H9 (cell line): ENCODE measurements at regions not wholly inside any gene's neighbourhood (a gene's known extent, or its start where the extent isn't known, plus 50 kb on each side); places are given as distances from the start of the nearest gene placed in this dataset.

Experiments
- DNase-seq: peaks from one replicate; pipeline ENCODE4 v3.0.0-alpha.2; 2017
- H2AFZ ChIP-seq: one replicate; pipeline ENCODE4 v1.6.1; 2013; ENCODE audit warnings: mild to moderate bottlenecking, low read length, control low read depth, moderate library complexity
- H2AK5ac ChIP-seq: 2 replicates; pipeline ENCODE4 v1.6.1; 2013; ENCODE audit warnings: low read length, control low read depth, mixed read lengths; ENCODE audit not compliant: insufficient read length
- H2BK120ac ChIP-seq: one replicate; pipeline ENCODE4 v1.6.1; 2013; ENCODE audit warnings: low read depth, mild to moderate bottlenecking, low read length, control low read depth, inconsistent platforms; ENCODE audit not compliant: poor library complexity, severe bottlenecking
- H2BK12ac ChIP-seq: 2 replicates; pipeline ENCODE4 v1.6.1; 2013; ENCODE audit warnings: low read length, control low read depth, mixed read lengths, low read depth; ENCODE audit not compliant: insufficient read length
- H2BK15ac ChIP-seq: 2 replicates; pipeline ENCODE4 v1.6.1; 2013; ENCODE audit warnings: low read depth, low read length, control low read depth
- H2BK20ac ChIP-seq: one replicate; pipeline ENCODE4 v1.6.1; 2013; ENCODE audit warnings: low read depth, mild to moderate bottlenecking, low read length, control low read depth, inconsistent platforms; ENCODE audit not compliant: poor library complexity, severe bottlenecking
- H2BK5ac ChIP-seq: 2 replicates; pipeline ENCODE4 v1.6.1; 2013; ENCODE audit warnings: low read length, control low read depth, mixed read lengths; ENCODE audit not compliant: insufficient read length
- H3K14ac ChIP-seq: 2 replicates; pipeline ENCODE4 v1.6.1; 2013; ENCODE audit warnings: low read length, control low read depth; ENCODE audit not compliant: insufficient read depth
- H3K18ac ChIP-seq: 2 replicates; pipeline ENCODE4 v1.6.1; 2013; ENCODE audit warnings: low read depth, mild to moderate bottlenecking, mixed read lengths, low read length, control low read depth; ENCODE audit not compliant: insufficient read length
- H3K23ac ChIP-seq: 2 replicates; pipeline ENCODE4 v1.6.1; 2013; ENCODE audit warnings: low read length, control low read depth, mixed read lengths, low read depth; ENCODE audit not compliant: insufficient read length
- H3K23me2 ChIP-seq: 2 replicates; pipeline ENCODE4 v1.6.1; 2013; ENCODE audit warnings: low read depth, mild to moderate bottlenecking, mixed read lengths, low read length, control low read depth; ENCODE audit not compliant: insufficient read length, poor library complexity, severe bottlenecking
- H3K27ac ChIP-seq: 2 replicates; pipeline ENCODE4 v1.5.1; 2013; ENCODE audit warnings: low read length, control low read depth, mixed read lengths, low read depth; ENCODE audit not compliant: insufficient read length
- H3K27me3 ChIP-seq: 2 replicates; pipeline ENCODE4 v1.6.1; 2013; ENCODE audit warnings: low read length, control low read depth, inconsistent platforms; ENCODE audit not compliant: insufficient read depth
- H3K4ac ChIP-seq: 2 replicates; pipeline ENCODE4 v1.6.1; 2013; ENCODE audit warnings: low read depth, mild to moderate bottlenecking, control low read depth, inconsistent platforms, low read length, moderate library complexity
- H3K4me1 ChIP-seq: 2 replicates; pipeline ENCODE4 v1.6.1; 2013; ENCODE audit warnings: low read length, control low read depth, inconsistent platforms; ENCODE audit not compliant: insufficient read depth
- H3K4me2 ChIP-seq: 2 replicates; pipeline ENCODE4 v1.6.1; 2013; ENCODE audit warnings: low read length, control low read depth, mixed read lengths; ENCODE audit not compliant: insufficient read length, insufficient read depth
- H3K56ac ChIP-seq: 2 replicates; pipeline ENCODE4 v1.6.1; 2013; ENCODE audit warnings: low read depth, mild to moderate bottlenecking, mixed read lengths, low read length, control low read depth; ENCODE audit not compliant: insufficient read length
- H3K79me1 ChIP-seq: 2 replicates; pipeline ENCODE4 v1.6.1; 2013; ENCODE audit warnings: low read depth, mild to moderate bottlenecking, moderate library complexity, low read length, control low read depth, inconsistent platforms; ENCODE audit not compliant: insufficient read depth, poor library complexity, severe bottlenecking
- H3K79me2 ChIP-seq: 2 replicates; pipeline ENCODE4 v1.6.1; 2013; ENCODE audit warnings: low read length, control low read depth, inconsistent platforms; ENCODE audit not compliant: insufficient read depth
- H3K9ac ChIP-seq: 2 replicates; pipeline ENCODE4 v1.6.1; 2013; ENCODE audit warnings: low read length, control low read depth, mixed read lengths; ENCODE audit not compliant: insufficient read length; ENCODE audit errors: extremely low read depth
- H3K9me3 ChIP-seq: one replicate; pipeline ENCODE4 v1.6.1; 2013; ENCODE audit warnings: low read depth, low read length, inconsistent platforms; ENCODE audit not compliant: control insufficient read depth
- H3T11ph ChIP-seq: one replicate; pipeline ENCODE4 v1.6.1; 2013; ENCODE audit warnings: mild to moderate bottlenecking, low read length, control low read depth, inconsistent platforms
- H4K20me1 ChIP-seq: one replicate; pipeline ENCODE4 v1.6.1; 2013; ENCODE audit not compliant: control insufficient read depth, insufficient read length, insufficient read depth
- H4K5ac ChIP-seq: 2 replicates; pipeline ENCODE4 v1.6.1; 2013; ENCODE audit warnings: low read depth, mild to moderate bottlenecking, mixed read lengths, low read length, control low read depth; ENCODE audit not compliant: insufficient read length
- H4K8ac ChIP-seq: replicated peaks from 2 replicates; pipeline ENCODE4 v1.6.1; 2013; ENCODE audit warnings: low read length, control low read depth, mixed read lengths, low read depth; ENCODE audit not compliant: insufficient read length
- H4K91ac ChIP-seq: 2 replicates; pipeline ENCODE4 v1.6.1; 2013; ENCODE audit warnings: low read depth, mild to moderate bottlenecking, moderate library complexity, mixed read lengths, low read length, control low read depth; ENCODE audit not compliant: insufficient read length
- H3K27ac Mint-ChIP-seq, 3 experiments: 2 replicates in 2 of 3; 3 replicates in 1 of 3; pipeline ENCODE4 v1.8.0; 2020 to 2021; ENCODE audit warnings: mixed read lengths in 3 of 3, mild to moderate bottlenecking in 1 of 3, moderate library complexity in 1 of 3
- H3K27me3 Mint-ChIP-seq: 2 replicates; pipeline ENCODE4 v1.8.0; 2021; ENCODE audit warnings: low read depth, mild to moderate bottlenecking, moderate library complexity, mixed read lengths
- H3K36me3 Mint-ChIP-seq, 3 experiments: 2 replicates in 2 of 3; 3 replicates in 1 of 3; pipeline ENCODE4 v1.8.0; 2020 to 2021; ENCODE audit warnings: low read depth in 3 of 3, mixed read lengths in 3 of 3; ENCODE audit not compliant: insufficient read depth in 1 of 3
- H3K4me1 Mint-ChIP-seq, 2 experiments: 2 replicates each; pipeline ENCODE4 v1.8.0; 2020; ENCODE audit warnings: mixed read lengths in 2 of 2
- H3K4me3 Mint-ChIP-seq, 2 experiments: 2 replicates in 1 of 2; 3 replicates in 1 of 2; pipeline ENCODE4 v1.8.0; 2020 to 2021; ENCODE audit warnings: mild to moderate bottlenecking in 2 of 2, mixed read lengths in 2 of 2, moderate library complexity in 1 of 2
- H3K9me3 Mint-ChIP-seq, 2 experiments: 2 replicates in 1 of 2; 3 replicates in 1 of 2; pipeline ENCODE4 v1.8.0; 2020; ENCODE audit warnings: mild to moderate bottlenecking in 2 of 2, mixed read lengths in 2 of 2, moderate library complexity in 1 of 2
- WGBS: extraction: QIAGEN DNeasy Blood & Tissue Kit; methylation state at CpG from one replicate; pipeline ENCODE4 v1.1.7; 2013; ENCODE audit warnings: missing lambda C conversion rate, low lambda C conversion rate, mixed read lengths; ENCODE audit not compliant: insufficient read length; ENCODE audit errors: extremely low coverage; 5-methylcytosine and 5-hydroxymethylcytosine counted together
- TF ChIP-seq, protein P1 (sequence below): fragments of 200-600 bp; sonication (generic); conservative IDR thresholded peaks from 3 replicates; pipeline ENCODE4 v1.8.0; 2021; ENCODE audit warnings: antibody characterized with exemption, mild to moderate bottlenecking

DNA sequence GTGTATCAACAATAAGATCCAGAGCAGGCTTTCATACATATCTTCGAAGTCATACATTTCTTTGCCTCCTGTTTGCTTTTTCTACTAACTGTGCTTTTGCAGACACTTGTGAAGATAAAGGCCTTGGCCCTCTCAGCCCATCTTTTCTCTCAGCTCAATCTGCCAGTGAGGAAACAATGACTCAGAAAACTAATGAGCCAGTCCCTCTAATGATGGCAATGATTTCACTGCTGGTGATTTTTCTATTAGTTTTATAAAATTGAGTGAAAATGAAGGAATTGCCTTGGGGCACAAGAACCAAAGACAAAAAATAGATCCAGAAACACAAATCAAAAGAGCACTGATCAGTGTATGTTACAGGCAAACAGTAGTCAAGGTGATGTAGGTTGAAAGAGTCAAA lies 167.7 kb upstream of the PPP2R2B start:
- H3K9ac ChIP-seq: no peak overlapping the region
- no peak overlapping the region for H3K27ac ChIP-seq
- H2AK5ac ChIP-seq: no peak overlapping the region
- H2BK5ac ChIP-seq: no peak overlapping the region
- DNase-seq: no peak
- no peaks in the 10 kb centered on the region for H3K79me1 ChIP-seq
- H4K5ac ChIP-seq: no peak overlapping the region
- H3T11ph ChIP-seq: no peak overlapping the region
- no peak overlapping the region for H2BK12ac ChIP-seq
- no peak overlapping the region for H2BK20ac ChIP-seq
- no peaks in the 10 kb centered on the region for H4K20me1 ChIP-seq
- H2AFZ ChIP-seq: no peak overlapping the region
- no peak overlapping the region for H3K23ac ChIP-seq
- no peak overlapping the region for H2BK15ac ChIP-seq
- H3K14ac ChIP-seq: no peak overlapping the region
- H3K18ac ChIP-seq: no peak overlapping the region
- H3K27me3 Mint-ChIP-seq: no peaks in the 10 kb centered on the region; the same call in 1 of the 2 replicates
- H2BK120ac ChIP-seq: no peak overlapping the region
- no CpG with 5 or more reads among the region's 1 CpG for WGBS
- H3K56ac ChIP-seq: no peak overlapping the region
- H4K8ac ChIP-seq: no peak overlapping the region
- H3K4me1 ChIP-seq: no peaks in the 10 kb centered on the region; the same call in 1 of the 2 replicates
- H3K4ac ChIP-seq: no peak overlapping the region
- H3K4me2 ChIP-seq: no peak overlapping the region
- H4K91ac ChIP-seq: no peak overlapping the region
- no peaks in the 10 kb centered on the region for H3K23me2 ChIP-seq
- no peak overlapping the region for H3K4me3 Mint-ChIP-seq
- no peaks in the 10 kb centered on the region for H3K9me3 Mint-ChIP-seq
- no peaks in the 10 kb centered on the region for H3K27me3 ChIP-seq
- no peaks in the 10 kb centered on the region for H3K36me3 Mint-ChIP-seq
- no peak overlapping the region for H3K27ac Mint-ChIP-seq
- TF ChIP-seq, protein P1, sequence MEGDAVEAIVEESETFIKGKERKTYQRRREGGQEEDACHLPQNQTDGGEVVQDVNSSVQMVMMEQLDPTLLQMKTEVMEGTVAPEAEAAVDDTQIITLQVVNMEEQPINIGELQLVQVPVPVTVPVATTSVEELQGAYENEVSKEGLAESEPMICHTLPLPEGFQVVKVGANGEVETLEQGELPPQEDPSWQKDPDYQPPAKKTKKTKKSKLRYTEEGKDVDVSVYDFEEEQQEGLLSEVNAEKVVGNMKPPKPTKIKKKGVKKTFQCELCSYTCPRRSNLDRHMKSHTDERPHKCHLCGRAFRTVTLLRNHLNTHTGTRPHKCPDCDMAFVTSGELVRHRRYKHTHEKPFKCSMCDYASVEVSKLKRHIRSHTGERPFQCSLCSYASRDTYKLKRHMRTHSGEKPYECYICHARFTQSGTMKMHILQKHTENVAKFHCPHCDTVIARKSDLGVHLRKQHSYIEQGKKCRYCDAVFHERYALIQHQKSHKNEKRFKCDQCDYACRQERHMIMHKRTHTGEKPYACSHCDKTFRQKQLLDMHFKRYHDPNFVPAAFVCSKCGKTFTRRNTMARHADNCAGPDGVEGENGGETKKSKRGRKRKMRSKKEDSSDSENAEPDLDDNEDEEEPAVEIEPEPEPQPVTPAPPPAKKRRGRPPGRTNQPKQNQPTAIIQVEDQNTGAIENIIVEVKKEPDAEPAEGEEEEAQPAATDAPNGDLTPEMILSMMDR: no peak
- H3K4me1 Mint-ChIP-seq: peaks cover 6 to 9% of the 10 kb centered on the region in 2 experiments
- no peaks in the 10 kb centered on the region for H3K9me3 ChIP-seq
- H3K79me2 ChIP-seq: no peaks in the 10 kb centered on the region
